Sciatic nerve (tissue), 2 donors: ENCODE measurements at regions not wholly inside any gene's neighbourhood (a gene's known extent, or its start where the extent isn't known, plus 50 kb on each side); places are given as distances from the start of the nearest gene placed in this dataset.

ENCODE experiments used
- ATAC-seq: fragments of 200-7000 bp; cut with Tn5 transposase; one replicate; pipeline ENCODE4 v1.9.1; 2020; ENCODE audit warnings: mild to moderate bottlenecking, moderate library complexity
- DNase-seq: peaks from one replicate; pipeline ENCODE4 v3.0.0-alpha.2; 2020; ENCODE audit warnings: low spot score
- intact Hi-C: fragments of 100-400 bp; cut with DNase I; formaldehyde crosslinking; loops from one replicate; pipeline ENCODE4 v1.14.2; 2022
- donor health status: DM: no; HTN: no; CAD: no.
- donor health status: DM: no; HTN: no; CAD: no.

DNA sequence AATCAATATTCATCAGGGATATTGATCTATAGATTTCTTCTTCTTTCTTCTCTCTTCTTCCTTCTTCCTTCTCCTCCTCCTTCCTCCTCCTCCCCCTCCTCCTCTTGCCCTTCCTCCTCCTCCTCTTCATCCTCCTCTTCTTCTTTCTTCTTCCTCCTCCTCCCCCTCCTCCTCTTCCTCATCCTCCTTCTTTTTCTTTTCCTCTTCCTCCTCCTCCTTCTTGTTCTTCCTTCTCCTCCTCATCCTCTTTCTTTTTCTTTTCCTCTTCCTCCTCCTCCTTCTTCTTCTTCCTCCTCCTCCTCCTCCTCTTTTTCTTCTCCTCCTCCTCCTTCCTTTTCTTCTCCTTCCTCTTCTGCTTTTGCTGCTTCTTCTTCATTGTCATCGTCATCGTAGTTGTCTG is 52.4 kb upstream of the SERINC1 start:
- ATAC-seq (no peak), DNase-seq (no peak)
- intact Hi-C loops: no loop called here

- intact Hi-C loops: no loop called here
- peak; percentile 78 for ATAC-seq
- no peak for DNase-seq
Measured at GRCh38 chr6:122530440-122531046, 58.9 kb upstream of the SERINC1 start.

- no peak for DNase-seq
- ATAC-seq: no peak
- intact Hi-C loops: no loop called here
Measured at GRCh38 chr6:122548281-122548680, 61.9 kb upstream of the PKIB start.

- intact Hi-C loops: no loop called here
- ATAC-seq: no peak
- DNase-seq: no peak
Measured at GRCh38 chr6:122548820-122549219, 61.4 kb upstream of the PKIB start.

- no peak for ATAC-seq
- no peak for DNase-seq
- intact Hi-C loops: no loop called here
Measured at GRCh38 chr6:122553697-122554096, 56.5 kb upstream of the PKIB start.

DNA sequence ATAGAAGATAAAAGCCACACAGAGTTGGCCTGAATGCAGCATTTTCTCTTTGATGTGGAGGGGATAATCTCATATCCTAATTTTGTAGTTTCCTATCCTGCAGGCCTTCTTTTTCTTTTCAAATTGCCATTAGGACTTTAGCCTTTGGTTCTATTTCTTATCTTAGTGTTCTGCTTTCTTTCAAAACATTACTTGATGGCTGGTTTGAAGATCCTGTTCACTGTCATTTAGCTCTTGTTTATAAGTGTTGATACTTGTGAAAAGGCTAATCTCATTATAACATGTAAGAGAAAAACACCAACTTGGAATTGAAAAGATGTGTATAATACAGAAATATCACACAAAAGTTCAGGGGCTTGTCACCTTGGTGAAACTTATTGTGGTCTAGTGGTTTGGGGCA is 54.6 kb upstream of the PKIB start:
- no peak for ATAC-seq
- no peak for DNase-seq
- intact Hi-C loops: no loop called here

DNA sequence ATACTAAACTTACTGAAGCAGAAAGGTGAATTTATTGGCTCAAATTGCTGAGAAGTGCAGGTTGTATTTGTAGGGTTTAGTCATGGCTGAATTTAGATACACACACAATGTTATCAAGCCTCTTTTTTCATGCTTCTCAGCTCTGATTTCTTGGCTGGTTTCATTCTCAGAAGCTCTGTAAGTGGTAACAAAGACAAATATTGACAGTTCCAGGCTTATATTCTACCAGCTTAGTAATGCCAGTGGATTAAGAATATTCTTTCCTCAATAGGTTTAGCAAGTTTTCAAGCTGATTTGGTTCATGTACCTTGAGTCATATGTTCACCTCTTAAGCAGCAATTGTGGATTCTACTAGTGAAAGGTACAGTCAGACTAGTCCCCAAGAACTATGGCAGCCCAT is 52.1 kb upstream of the PKIB start:
- DNase-seq: no peak
- no peak for ATAC-seq
- intact Hi-C loops: no loop called here
